ENCODE measurements at regions not wholly inside any gene's neighbourhood (a gene's known extent, or its start where the extent isn't known, plus 50 kb on each side); places are given as distances from the start of the nearest gene placed in this dataset.

DNA sequence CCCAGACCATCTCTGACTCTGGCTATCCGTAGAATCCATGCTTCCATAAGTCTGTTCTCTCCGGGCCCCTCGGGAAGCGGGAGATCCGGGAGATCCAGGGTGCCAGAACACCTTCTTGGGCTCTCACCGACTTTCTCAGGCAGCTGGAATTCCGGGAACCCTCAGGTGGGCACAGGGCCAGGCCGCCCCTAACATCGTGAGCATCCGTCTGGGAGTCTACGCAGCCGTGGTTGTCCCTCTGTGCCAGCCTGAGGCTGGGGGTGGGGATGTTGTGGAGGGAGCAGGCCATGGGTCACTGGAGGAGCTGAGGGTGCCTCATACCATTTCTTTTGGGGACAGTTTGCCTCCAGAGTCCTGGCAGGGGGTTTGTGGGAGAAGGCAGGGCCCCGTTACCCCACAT is 92.3 kb upstream of the COL5A1 start:
- TF ChIP-seq CTCF (IDR thresholded peaks at IDR 0.05; ENCODE audit: insufficient read depth, low read length) (no peak), GABPA (IDR thresholded peaks at IDR 0.05; ENCODE audit: low read depth) (no peak), POLR2AphosphoS5 (IDR thresholded peaks at IDR 0.05; ENCODE audit: low read depth) (no peak), REST (IDR thresholded peaks at IDR 0.05; ENCODE audit: insufficient replicate concordance, low read depth) (no peak)

Measured in HL-60 (cell line).